ENCODE measurements at regions not wholly inside any gene's neighbourhood (a gene's known extent, or its start where the extent isn't known, plus 50 kb on each side); places are given as distances from the start of the nearest gene placed in this dataset.
"Not testable (repeated sequence)": the region's sequence is repeated elsewhere in the genome, so short reads cannot be mapped to it uniquely, and the experiment has no call there.

DNA sequence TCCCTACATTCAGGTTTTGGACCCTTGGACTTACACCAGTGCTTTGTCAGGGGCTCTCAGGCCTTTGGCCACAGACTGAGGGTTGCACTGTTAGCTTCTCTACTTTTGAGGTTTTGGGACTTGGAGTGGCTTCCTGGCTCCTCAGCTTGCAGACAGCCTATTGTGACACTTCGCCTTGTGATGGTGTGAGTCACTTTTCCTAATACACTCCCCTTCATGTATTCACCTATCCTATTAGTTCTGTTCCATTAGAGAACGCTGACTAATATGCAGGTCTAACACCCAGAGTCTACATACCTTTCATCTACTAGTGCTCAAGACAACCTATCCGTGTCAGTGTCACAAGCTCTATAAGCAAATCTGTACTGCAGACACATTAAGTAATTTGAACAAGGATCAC lies 605.3 kb downstream of the KCNT2 start:
- no peak for DNase-seq (ENCODE audit: low spot score)

DNA sequence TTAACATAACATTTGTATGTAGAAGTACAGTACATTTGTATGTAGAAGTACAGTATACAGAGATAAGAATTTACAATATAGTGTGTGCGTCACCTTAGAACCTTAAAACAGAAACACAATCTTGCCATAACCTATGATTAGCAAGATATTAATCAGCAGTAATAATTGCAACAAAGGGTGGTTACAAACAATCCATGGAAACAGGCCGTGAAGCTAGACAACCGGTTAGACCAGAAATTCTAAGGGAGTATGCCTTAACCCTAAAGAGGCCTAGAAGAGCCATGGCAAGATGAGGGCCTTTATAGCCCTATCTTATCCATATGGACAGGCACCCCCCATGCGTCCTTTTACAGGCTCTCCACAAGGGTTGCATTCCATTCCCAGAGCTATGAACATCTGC lies 605.9 kb downstream of the KCNT2 start:
- not testable (repeated sequence) for DNase-seq (ENCODE audit: low spot score)

DNA sequence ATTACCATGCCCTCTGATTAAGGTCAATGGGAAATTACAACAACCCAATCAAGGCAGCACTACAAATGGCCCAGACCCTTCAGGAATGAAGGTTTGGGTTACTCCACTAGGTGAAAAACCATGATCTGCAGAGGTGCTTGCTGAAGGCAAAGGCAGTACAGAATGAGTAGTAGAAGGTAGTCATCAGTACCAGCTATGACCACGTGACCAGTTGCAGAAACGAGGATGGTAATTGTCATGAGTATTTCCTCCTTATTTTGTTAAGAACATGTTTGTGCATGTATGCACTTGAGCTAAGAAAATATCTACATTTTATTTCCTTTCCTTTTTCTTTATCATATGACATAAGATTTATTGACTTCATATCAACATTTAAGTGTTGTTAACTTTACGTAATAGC lies 607.1 kb downstream of the KCNT2 start:
- DNase-seq (ENCODE audit: low spot score): no peak

DNA sequence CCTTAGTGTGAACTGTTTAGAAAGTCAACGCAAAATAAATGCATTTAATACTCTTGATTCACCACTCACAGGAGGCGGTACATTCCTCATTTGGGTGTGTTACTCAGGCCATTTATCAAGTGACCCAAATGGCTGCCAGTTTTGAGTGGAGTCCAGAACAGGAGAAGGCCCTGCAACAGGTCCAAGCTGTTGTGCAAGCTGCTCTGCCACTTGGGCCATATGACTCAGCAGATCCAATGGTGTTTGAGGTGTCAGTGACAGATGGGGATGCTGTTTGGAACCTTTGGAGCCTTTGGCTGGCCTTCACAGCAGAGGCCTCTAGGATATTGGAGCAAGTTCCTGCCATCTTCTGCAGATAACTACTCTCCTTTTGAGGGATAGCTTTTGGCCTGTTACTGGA lies 609.2 kb downstream of the KCNT2 start:
- DNase-seq (ENCODE audit: low spot score): no peak

DNA sequence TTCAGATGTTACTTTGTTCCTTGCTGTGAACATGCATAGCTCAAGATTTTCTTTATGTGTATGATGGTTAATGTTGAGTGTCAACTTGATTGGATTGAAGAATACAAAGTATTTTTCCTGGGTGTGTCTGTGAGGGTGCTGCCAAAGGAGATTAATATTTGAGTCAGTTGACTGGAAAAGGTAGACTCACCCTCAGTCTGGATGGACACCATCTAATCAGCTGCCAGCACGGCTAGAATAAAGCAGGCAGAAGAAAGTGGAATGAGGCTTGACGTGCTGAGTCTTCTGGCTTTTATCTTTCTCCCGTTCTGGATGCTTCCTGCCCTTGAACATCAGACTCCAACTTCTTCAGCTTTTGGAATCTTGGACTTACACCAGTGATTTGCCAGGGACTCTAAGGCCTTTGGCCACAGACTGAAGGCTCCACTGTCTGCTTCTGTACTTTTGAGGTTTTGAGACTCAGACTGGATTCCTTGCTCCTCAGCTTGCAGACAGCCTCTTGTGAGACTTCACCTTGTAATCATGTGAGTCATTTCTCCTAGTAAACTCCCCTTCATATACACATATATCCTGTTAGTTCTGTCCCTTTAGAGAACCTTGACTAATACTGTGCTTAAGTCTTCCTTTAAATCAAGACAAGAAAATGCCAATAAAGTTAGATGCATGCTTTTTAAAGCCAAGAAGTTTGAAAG lies 626.6 kb downstream of the KCNT2 start:
- no peak for DNase-seq (ENCODE audit: low spot score)

DNA sequence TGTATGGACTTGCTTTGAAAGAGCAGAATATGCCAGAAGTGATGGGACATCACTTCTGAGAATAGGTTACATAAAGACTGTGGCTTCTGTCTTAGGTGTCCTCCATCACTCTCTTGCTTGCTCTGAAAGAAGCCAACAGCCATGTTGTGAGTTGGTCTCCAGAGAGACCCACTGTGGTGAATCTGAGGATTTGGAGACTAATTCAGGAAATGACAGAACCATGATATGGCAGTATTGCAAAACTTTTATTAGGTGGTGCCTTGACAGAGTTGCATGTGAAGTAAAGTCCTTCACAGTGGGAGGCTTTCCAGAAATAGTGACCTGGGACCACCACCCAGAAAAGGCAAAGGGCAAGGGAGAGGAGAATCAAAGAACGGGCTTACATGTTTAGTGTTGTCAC lies 628.6 kb downstream of the KCNT2 start:
- no peak for DNase-seq (ENCODE audit: low spot score)

DNA sequence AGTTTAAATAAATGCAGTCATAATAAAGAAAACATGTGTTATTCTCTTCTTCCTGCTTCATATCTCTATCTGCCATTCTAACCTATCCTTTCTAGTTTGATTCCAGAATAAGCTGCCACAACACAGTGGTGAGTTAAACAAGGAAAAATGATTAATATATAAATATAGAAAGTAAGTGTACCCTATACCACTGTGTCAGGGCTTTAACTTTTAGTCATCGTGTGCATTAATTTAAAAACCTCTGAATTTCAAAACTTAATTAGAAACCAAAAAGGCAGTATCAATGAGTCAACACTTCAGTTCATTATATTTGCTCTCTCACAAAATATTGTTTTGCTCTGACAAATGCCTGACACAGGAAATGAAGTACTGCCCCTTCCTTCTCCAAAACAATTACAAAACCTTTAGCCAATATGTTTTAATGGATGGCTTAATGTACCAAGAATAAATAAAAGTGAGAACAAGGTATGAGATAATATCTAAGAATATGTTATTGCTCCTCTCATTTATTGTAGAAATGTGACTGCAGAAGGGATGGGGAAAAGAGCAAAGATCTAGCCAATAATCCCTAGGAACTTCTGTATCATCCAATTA lies 634.8 kb downstream of the KCNT2 start:
- no peak for DNase-seq (ENCODE audit: low spot score)

DNA sequence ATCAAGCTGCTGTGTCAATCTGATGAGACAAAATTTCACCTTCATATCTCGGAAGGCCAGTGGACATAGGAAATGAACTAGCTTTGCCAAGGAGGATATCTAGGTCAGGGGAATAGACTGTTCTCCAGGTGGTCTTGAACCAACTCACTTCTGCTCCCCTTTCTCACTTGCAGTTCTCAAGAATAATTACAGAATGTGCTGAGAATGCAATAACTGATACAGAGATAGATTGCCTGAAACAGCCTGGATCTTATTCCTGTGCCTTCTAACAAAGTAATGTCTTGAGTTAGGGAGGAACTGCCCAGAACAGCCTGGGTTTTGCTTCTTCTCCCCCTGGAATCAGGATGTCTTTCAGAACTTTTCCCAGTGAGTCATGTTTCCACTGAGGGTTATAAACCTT lies 636.7 kb downstream of the KCNT2 start:
- DNase-seq (ENCODE audit: low spot score): no peak

DNA sequence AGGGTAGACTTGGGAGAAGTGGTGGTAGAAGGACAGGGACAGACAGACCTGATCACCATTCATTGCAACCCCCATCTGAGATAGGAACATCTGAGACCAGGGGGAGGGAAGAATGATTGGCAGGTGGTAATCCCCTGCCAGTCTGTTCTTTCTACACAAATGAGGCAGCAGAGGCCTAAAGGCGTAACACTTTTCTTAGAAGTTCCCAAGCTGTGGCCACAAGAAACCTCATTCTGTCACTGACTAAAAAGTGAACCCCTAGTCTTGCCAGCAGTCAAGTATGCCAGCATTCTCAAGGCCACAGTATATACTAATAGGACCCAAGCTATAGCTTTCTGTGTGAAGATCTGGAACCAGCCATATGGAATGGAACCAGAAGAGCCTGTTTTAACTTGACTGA lies 638.0 kb downstream of the KCNT2 start:
- no peak for DNase-seq (ENCODE audit: low spot score)

DNA sequence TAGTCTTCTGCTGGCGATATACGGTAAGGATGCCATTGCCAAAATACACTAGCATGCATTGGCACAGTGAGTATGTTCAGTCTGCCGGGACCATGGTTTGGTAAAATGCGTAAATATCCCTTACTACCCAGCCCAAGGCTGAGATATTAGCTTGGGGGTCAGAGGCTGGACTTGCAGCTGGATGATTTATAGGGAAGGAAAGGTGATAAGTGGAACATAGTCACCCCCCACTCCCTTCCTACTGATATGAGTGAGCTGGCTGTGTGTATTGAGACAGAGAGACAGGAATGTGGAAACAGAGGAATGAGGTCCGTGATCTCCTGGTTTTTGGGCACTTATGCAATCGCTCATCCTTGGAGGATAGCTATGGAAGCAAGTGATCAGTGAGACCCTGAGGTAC lies 642.8 kb downstream of the KCNT2 start:
- no peak for DNase-seq (ENCODE audit: low spot score)

DNA sequence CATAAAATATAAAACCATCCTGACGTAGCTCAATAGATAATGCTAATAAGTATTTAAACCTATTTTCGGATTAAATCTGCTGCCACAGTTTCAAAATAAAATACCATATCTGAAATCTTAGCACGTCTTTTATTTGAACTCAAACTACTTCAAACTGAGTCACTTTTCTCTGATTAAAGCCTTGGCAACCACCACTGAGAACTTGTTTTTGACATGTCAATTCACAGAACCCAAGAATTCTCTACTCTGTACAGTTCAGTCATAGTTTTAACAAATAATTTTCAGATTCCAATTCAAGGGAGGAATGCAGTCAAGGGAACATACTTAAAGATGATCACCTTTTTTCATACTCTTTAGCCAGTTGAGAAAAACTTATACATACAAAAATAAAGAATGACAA lies 643.2 kb downstream of the KCNT2 start:
- no peak for DNase-seq (ENCODE audit: low spot score)

DNA sequence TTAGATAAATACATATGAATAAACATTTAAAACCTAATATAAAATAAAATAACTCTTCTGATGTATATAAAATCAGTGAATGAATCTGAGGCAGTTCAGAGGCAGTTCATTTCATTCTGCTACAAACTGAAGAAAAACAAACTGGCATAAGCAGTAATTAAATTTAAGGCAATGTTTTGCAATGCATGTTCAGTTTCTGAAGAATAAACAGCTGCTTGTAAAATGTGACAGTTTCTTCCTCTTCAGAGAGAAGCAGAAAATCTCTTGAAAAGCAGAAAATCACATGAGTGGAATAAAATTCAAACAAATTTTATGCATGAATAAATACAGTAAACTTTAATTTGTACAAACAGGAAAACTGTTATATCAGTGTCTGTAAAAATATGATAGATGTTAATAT lies 643.7 kb downstream of the KCNT2 start:
- no peak for DNase-seq (ENCODE audit: low spot score)

DNA sequence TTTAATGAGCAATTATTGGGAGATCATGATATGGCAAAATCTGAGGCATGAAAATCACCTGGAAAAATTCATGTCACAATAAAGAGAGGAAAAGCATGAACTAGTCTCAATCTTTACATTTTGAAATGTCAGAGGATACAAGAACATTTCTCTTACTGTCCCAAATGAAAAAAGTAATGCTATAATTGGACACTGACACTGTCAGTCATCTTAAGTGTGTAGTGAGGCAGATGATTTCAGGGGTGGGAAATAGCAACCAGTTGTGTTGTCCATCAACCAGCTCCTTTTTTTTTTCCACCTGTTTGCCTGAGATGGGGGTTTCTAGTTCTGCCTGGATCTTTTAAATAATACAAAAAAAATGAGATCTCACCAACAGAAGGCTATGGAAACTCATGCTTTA lies 646.2 kb downstream of the KCNT2 start:
- no peak for DNase-seq (ENCODE audit: low spot score)

DNA sequence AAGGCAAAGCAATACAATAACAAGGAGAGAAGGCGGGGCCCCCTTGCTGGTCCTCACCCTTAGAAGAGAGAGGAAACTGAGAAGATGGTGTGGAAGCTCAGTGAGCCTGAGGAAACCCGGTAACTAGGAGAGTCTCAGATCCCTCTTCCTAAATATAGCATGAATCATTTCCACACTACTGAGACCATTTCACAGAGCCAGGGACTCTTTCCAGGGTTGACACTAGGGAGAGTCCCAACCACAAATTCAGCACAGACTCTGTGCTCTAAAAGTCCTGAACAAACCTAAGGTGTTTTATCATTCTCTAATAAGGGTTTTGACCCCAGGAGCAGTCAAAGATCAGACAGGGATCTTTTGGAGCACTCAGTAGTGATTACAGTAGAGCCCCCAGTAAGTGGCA lies 647.7 kb downstream of the KCNT2 start:
- DNase-seq (ENCODE audit: low spot score): no peak

DNA sequence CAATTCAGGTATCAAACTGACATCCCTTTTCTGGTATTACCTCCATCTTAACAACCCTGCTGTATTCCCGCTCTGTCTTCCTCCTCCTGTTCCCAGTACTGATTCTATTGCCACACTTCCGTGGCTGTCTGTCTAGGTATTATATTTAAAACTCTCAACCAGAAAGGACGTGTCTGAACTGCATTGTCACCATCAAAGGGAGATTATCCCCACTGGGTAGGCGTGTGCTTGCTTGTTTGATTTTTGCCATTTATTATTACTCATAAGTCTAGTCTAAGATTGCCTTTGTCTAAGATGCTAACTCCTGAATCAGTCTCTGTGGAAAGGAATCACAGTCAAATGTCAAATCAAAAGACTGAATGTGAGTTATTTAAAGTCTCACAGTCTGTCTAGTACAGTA lies 650.1 kb downstream of the KCNT2 start:
- no peak for DNase-seq (ENCODE audit: low spot score)

DNA sequence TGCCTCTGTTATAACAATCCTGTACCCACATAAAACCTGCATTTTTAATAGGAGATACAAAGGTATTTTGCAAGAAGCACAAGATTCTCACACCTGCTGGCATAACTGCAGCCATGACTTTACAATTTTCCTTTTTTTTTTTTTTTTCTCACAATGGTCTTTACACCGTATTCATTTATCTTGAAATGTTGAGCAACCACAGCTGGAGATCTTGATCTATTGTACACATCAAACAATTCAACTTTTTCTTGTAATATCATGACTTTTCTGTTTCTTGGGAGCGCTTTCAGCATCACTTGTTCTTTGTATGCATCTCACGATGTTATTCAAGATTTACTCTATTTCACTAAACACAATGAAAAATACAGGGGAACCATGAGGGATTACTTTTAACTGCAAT lies 651.4 kb downstream of the KCNT2 start:
- no peak for DNase-seq (ENCODE audit: low spot score)

DNA sequence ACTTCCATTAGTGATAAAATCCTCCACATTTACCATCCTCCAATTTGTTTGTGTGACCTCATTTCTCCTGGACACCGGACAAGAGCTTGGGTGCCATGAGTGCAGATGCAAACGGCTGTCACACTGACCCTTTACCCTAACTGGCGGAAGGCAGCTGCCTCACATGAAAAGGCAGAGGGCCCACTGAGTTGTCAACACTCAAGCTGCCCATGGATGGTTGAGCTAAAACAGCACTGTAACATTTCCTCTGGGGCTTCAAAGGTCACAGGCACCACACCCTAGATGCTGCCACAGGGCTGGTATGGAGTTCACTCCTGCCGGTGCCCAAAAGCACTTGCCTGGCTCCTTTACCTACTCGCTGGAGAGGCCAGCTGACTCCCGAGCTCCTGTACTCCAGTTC lies 653.4 kb downstream of the KCNT2 start:
- DNase-seq (ENCODE audit: low spot score): no peak

DNA sequence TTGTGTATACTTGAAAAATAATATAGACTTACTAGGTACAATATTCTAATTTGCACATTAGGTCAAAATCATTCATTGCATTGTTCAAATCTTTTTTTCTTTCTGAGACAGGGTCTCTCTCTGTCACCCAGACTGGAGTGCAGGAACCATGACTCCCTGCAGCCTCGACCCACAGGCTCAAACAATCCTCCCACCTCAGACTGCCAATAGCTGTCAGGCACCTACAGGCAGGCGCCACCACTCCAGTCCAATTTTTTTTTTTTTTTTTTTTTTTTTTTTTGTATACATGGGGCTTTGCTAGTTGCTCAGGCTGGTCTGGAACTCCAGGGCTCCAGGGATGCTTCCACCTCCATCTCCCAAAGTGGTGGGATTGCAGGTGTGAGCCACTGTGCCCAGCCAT lies 656.9 kb downstream of the KCNT2 start:
- no peak for DNase-seq (ENCODE audit: low spot score)

DNA sequence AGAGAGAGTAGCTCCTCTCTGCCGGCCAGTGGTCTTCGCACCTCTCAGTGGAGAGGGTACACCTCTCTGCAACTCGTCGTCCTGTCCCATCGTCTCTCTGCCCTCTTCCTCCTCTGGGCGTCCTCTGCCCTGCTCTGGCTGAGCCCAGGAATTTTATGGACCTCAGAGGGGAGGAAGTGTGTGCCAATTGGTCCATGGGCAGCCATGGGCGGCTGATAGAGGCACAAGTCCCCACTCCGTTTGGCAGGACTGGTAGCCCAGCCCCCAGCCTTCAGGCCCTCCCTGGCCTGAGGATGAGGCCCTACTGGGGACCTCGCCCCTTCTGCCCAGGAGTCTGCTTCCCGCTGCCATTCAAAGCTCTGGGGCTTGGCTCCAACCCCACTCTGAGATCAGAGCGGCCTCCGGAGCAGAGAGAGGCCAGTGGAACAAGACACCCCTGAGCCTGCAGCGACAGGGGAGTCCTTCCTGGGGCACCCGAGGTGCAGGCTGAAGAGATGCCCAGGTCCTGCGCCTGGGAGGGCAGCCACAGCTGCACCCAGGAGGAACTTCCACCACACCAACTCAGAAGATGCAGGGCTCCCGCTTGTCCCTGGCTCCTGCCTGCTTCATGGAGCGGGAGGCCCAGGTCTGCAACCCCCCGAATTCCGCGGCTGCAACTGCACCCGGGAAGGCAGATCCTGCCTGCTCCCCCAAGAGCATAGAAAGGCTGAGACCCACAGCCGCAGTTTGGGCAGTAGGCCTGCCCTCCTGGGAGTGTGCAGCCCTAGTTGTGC lies 659.9 kb downstream of the KCNT2 start:
- DNase-seq (ENCODE audit: low spot score): no peak

DNA sequence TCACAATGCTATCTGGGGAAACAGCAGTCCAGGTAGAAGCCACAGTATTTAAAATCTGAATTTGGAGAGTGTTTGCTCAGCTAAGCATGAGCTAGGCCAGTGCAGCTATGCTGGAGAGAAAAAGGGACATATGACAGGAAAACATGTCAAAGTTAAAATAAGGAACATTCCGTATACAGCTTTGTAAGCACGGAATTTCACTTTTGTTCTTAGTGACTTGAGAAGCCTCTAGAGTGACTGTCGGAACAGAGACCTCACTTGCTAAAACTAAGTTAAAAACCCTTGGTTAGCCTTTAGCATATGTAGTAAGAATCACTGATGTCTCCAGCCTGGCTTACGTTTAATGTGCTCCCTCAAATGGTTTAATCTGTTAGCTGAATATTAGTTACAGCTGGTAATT lies 661.7 kb downstream of the KCNT2 start:
- no peak for DNase-seq (ENCODE audit: low spot score)

DNA sequence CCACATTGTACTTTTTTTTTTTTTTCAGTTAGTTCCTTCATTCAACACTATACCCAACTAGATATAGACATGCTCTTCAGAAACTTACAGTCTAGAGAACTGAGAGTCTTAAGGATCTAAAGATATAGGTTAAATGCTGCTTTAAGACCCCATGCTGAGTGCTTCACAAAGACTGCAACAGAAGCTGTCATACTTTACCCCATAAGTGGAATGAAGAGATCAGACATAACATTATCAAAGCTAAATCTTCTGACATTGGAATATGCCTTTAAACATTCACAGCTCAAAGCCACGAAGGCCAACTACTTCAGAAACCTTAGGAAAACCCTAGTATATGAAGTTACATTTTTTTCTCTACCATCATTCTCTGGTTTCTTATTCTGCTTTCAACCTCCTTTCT lies 666.4 kb downstream of the KCNT2 start:
- no peak for DNase-seq (ENCODE audit: low spot score)

DNA sequence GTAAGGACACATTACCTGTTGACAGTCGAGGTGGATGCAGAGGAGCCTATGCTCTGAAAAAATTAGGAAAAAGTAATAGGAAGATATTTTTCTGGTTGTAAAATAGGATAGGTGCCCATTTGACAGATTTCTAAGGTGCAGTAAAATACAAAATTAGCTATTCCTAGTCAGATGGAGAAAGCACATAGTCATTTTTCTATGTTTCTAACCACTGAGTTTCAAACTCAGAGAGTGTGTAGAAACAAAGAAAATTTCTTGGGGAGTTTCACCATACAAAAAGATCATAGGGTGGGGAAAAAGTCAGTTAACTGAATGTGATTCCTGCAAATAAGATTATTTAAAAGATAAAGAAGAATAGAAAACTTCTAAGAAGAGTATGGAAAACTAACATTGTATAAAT lies 666.9 kb downstream of the KCNT2 start:
- no peak for DNase-seq (ENCODE audit: low spot score)

DNA sequence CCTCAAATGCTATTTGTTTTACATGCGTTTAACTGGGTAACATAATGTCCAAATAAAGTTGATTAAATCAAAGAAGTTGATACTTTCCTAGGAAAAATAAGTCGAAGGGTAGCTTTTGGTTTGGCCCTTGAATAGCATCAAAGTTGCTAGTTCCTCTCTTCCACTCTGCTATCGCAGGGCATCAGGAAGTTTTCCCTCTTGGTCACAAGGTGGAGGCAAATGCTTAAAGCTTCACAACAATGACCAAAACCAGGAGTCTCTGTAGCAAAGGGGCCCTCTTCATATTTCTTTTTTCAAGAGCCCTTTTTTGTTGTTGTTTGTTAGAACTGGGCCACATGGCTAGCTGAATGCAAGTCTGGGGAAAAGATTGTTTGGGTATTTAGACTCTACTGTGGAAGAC lies 668.4 kb downstream of the KCNT2 start:
- no peak for DNase-seq (ENCODE audit: low spot score)
